GM18868 (cell line): ENCODE measurements at regions not wholly inside any gene's neighbourhood (a gene's known extent, or its start where the extent isn't known, plus 50 kb on each side); places are given as distances from the start of the nearest gene placed in this dataset.
"Not testable (repeated sequence)": the region's sequence is repeated elsewhere in the genome, so short reads cannot be mapped to it uniquely, and the experiment has no call there.

Experiments used
- ATAC-seq: cut with Tn5 transposase; IDR thresholded peaks from one replicate; pipeline ENCODE4 v1.9.1; 2021; ENCODE audit warnings: mild to moderate bottlenecking, moderate library complexity; ENCODE audit not compliant: unreplicated experiment

GRCh38 chr3:95215437-95215957 lies 1152.6 kb downstream of the NSUN3 start:
- no peak for ATAC-seq

- ATAC-seq = no peak
Observed at GRCh38 chr3:95217661-95218060, 1154.8 kb downstream of the NSUN3 start.

GRCh38 chr3:95218484-95218883 lies 1155.6 kb downstream of the NSUN3 start:
- no peak for ATAC-seq

GRCh38 chr3:95226437-95226836 lies 1163.6 kb downstream of the NSUN3 start:
- no peak for ATAC-seq

GRCh38 chr3:95227092-95227491 lies 1164.2 kb downstream of the NSUN3 start:
- ATAC-seq = no peak

GRCh38 chr3:95228416-95228815 lies 1165.6 kb downstream of the NSUN3 start:
- ATAC-seq = no peak

GRCh38 chr3:95235916-95236315 lies 1173.1 kb downstream of the NSUN3 start:
- ATAC-seq = no peak

- ATAC-seq = no peak
Observed at GRCh38 chr3:95237783-95238182, 1174.9 kb downstream of the NSUN3 start.

GRCh38 chr3:95240395-95240794 lies 1177.5 kb downstream of the NSUN3 start:
- ATAC-seq = no peak

- ATAC-seq = not testable (repeated sequence)
Observed at GRCh38 chr3:95241256-95241655, 1178.4 kb downstream of the NSUN3 start.

GRCh38 chr3:95246413-95246812 lies 1183.6 kb downstream of the NSUN3 start:
- ATAC-seq = no peak

GRCh38 chr3:95254061-95254460 lies 1191.2 kb downstream of the NSUN3 start:
- ATAC-seq = no peak

GRCh38 chr3:95254758-95255157 lies 1191.9 kb downstream of the NSUN3 start:
- no peak for ATAC-seq

- ATAC-seq = no peak
Observed at GRCh38 chr3:95265129-95265528, 1202.3 kb downstream of the NSUN3 start.

- no peak for ATAC-seq
Observed at GRCh38 chr3:95271395-95271794, 1208.5 kb downstream of the NSUN3 start.

GRCh38 chr3:95272166-95272565 lies 1209.3 kb downstream of the NSUN3 start:
- no peak for ATAC-seq

- no peak for ATAC-seq
Observed at GRCh38 chr3:95272781-95273180, 1209.9 kb downstream of the NSUN3 start.

GRCh38 chr3:95277613-95278012 lies 1214.8 kb downstream of the NSUN3 start:
- ATAC-seq = no peak

GRCh38 chr3:95280711-95281352 lies 1218.0 kb downstream of the NSUN3 start:
- ATAC-seq = no peak

- no peak for ATAC-seq
Observed at GRCh38 chr3:95289295-95289694, 1226.4 kb downstream of the NSUN3 start.

GRCh38 chr3:95297581-95297980 lies 1234.7 kb downstream of the NSUN3 start:
- no peak for ATAC-seq

GRCh38 chr3:95302044-95302443 lies 1239.2 kb downstream of the NSUN3 start:
- no peak for ATAC-seq

- no peak for ATAC-seq
Observed at GRCh38 chr3:95310560-95310959, 1247.7 kb downstream of the NSUN3 start.
